NB4 (cell line): ENCODE measurements at regions not wholly inside any gene's neighbourhood (a gene's known extent, or its start where the extent isn't known, plus 50 kb on each side); places are given as distances from the start of the nearest gene placed in this dataset.

Source experiments
- DNase-seq: peaks from one replicate; pipeline ENCODE4 v3.0.0; 2010; ENCODE audit warnings: low read depth
- H3K4me3 ChIP-seq: one replicate; pipeline ENCODE4 v1.5.1; 2011; ENCODE audit warnings: mild to moderate bottlenecking, low read depth, low read length, moderate library complexity
- MAX ChIP-seq: IDR thresholded peaks from 2 replicates; pipeline ENCODE4 v1.6.1; 2011; ENCODE audit warnings: low read depth, low read length
- MYC ChIP-seq: IDR thresholded peaks from 2 replicates; pipeline ENCODE4 v1.6.1; 2011; ENCODE audit warnings: low read depth, low read length
- POLR2A ChIP-seq: IDR thresholded peaks from 2 replicates; pipeline ENCODE4 v1.6.1; 2011; ENCODE audit warnings: mild to moderate bottlenecking; ENCODE audit not compliant: insufficient read length; ENCODE audit errors: extremely low read depth
- TF ChIP-seq, protein P1 (sequence below): IDR thresholded peaks from one replicate; pipeline ENCODE4 v1.5.1; 2012; ENCODE audit warnings: low read depth, low read length

- no peak overlapping the region for H3K4me3 ChIP-seq
- no peak for DNase-seq
- TF ChIP-seq MAX (no peak), POLR2A (no peak), MYC (no peak)
- TF ChIP-seq, protein P1, sequence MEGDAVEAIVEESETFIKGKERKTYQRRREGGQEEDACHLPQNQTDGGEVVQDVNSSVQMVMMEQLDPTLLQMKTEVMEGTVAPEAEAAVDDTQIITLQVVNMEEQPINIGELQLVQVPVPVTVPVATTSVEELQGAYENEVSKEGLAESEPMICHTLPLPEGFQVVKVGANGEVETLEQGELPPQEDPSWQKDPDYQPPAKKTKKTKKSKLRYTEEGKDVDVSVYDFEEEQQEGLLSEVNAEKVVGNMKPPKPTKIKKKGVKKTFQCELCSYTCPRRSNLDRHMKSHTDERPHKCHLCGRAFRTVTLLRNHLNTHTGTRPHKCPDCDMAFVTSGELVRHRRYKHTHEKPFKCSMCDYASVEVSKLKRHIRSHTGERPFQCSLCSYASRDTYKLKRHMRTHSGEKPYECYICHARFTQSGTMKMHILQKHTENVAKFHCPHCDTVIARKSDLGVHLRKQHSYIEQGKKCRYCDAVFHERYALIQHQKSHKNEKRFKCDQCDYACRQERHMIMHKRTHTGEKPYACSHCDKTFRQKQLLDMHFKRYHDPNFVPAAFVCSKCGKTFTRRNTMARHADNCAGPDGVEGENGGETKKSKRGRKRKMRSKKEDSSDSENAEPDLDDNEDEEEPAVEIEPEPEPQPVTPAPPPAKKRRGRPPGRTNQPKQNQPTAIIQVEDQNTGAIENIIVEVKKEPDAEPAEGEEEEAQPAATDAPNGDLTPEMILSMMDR: no peak
Measured at GRCh38 chr20:41672282-41672681, 54.1 kb upstream of the CHD6 start.

GRCh38 chr20:41671143-41671542, 53.0 kb upstream of the CHD6 start:
- H3K4me3 ChIP-seq: no peak overlapping the region
- DNase-seq: no peak
- TF ChIP-seq, protein P1: no peak
- no peak for TF ChIP-seq POLR2A
- TF ChIP-seq MAX: no peak

GRCh38 chr20:41670631-41671030, 52.5 kb upstream of the CHD6 start:
- H3K4me3 ChIP-seq: no peak overlapping the region
- TF ChIP-seq MYC (no peak), POLR2A (no peak), MAX (no peak)
- TF ChIP-seq, protein P1: no peak
- no peak for DNase-seq

GRCh38 chr20:41669708-41670263, 51.6 kb upstream of the CHD6 start:
- TF ChIP-seq, protein P1: no peak
- TF ChIP-seq POLR2A (no peak), MYC (no peak)
- peak; percentile 63 for DNase-seq
- no peak overlapping the region for H3K4me3 ChIP-seq

DNA sequence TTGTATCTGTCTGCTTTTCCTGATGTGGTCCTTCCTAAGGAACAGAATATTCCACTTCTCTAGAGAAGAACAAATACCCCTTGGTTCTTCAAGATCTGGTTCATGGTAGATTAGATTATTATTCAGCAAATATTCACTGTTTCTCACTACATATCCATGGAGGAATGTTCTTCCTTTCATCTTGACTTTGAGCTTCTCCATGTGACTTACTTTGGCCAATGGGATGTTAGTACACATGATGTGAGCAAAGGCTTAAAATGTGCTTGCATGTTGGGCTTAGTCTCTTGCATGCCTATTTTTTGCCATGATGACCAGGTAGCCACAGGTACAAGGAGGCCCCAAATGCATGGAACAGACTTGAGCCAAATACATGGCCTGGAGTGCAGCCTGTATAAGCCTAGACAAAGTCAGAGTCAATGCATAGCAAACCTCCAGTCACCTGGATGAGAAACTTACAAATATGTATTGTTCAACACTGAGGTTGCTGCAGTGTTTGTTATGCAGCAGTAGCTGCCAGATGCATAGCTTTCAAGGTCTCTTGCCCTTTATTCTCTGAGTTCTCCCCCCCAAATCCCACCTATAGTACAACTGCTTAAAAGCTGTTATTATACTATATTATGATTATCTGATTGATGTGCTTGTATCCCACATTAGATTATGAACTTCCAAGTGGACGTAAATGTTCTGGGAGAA, 50.0 kb upstream of the CHD6 start:
- TF ChIP-seq, protein P1: no peak
- no peak for TF ChIP-seq MYC
- TF ChIP-seq MAX: no peak
- TF ChIP-seq POLR2A: no peak

More for the DNA sequence above, 50.0 kb upstream of the CHD6 start:
- no peak for DNase-seq
- H3K4me3 ChIP-seq: no peak overlapping the region
